SW 1271 (cell line): ENCODE measurements at regions not wholly inside any gene's neighbourhood (a gene's known extent, or its start where the extent isn't known, plus 50 kb on each side); places are given as distances from the start of the nearest gene placed in this dataset.

Source experiments
- DNase-seq, 2 experiments: peaks; one replicate each; lab custom pipeline; 2025; lab: John Stamatoyannopoulos, UW

- DNase-seq, result no peak
These were observed 351.1 kb downstream of the MIAT start for GRCh38 chr22:27008454-27008853.

- DNase-seq, result no peak
These were observed 353.7 kb downstream of the MIAT start for GRCh38 chr22:27011133-27011532.

GRCh38 chr22:27011717-27012116, 354.3 kb downstream of the MIAT start:
- no peak for DNase-seq

- DNase-seq, result no peak
These were observed 362.4 kb downstream of the MIAT start for GRCh38 chr22:27019827-27020226.

- DNase-seq, result no peak
These were observed 365.0 kb downstream of the MIAT start for GRCh38 chr22:27022274-27022895.

GRCh38 chr22:27022896-27023361, 365.5 kb downstream of the MIAT start:
- no peak for DNase-seq

- DNase-seq, result no peak
These were observed 366.2 kb downstream of the MIAT start for GRCh38 chr22:27023591-27023990.

GRCh38 chr22:27024982-27025381, 367.6 kb downstream of the MIAT start:
- no peak for DNase-seq

- no peak for DNase-seq
These were observed 370.7 kb downstream of the MIAT start for GRCh38 chr22:27028093-27028492.

GRCh38 chr22:27029584-27030130, 372.3 kb downstream of the MIAT start:
- no peak for DNase-seq

GRCh38 chr22:27032091-27032761, 374.8 kb downstream of the MIAT start:
- no peak for DNase-seq

- DNase-seq, result no peak
These were observed 384.4 kb downstream of the MIAT start for GRCh38 chr22:27041745-27042310.

- no peak for DNase-seq
These were observed 385.9 kb downstream of the MIAT start for GRCh38 chr22:27043262-27043661.

GRCh38 chr22:27045103-27045947, 387.9 kb downstream of the MIAT start:
- DNase-seq, result peak in 1 of 2 experiments; percentile 15

- DNase-seq, result no peak
These were observed 388.7 kb downstream of the MIAT start for GRCh38 chr22:27046086-27046485.

GRCh38 chr22:27046603-27047002, 389.2 kb downstream of the MIAT start:
- no peak for DNase-seq

- DNase-seq, result no peak
These were observed 393.4 kb downstream of the MIAT start for GRCh38 chr22:27050771-27051170.

GRCh38 chr22:27051407-27051806, 394.0 kb downstream of the MIAT start:
- no peak for DNase-seq

- no peak for DNase-seq
These were observed 400.3 kb downstream of the MIAT start for GRCh38 chr22:27057717-27058116.

- DNase-seq, result no peak
These were observed 402.8 kb downstream of the MIAT start for GRCh38 chr22:27060190-27060589.

- no peak for DNase-seq
These were observed 405.5 kb downstream of the MIAT start for GRCh38 chr22:27062910-27063309.

- no peak for DNase-seq
These were observed 406.0 kb downstream of the MIAT start for GRCh38 chr22:27063406-27063805.
